HEK293 (cell line): ENCODE measurements at regions not wholly inside any gene's neighbourhood (a gene's known extent, or its start where the extent isn't known, plus 50 kb on each side); places are given as distances from the start of the nearest gene placed in this dataset.

Experiments used
- MYNN ChIP-seq: fragments of 450-650 bp; formaldehyde crosslinking; IDR thresholded peaks from 2 replicates; pipeline ENCODE4 v1.5.1; 2016; ENCODE audit warnings: missing biosample characterization, missing genetic modification characterization, borderline replicate concordance
- PATZ1 ChIP-seq: fragments of 450-650 bp; formaldehyde crosslinking; IDR thresholded peaks from 2 replicates; pipeline ENCODE4 v1.5.1; 2016; ENCODE audit warnings: missing biosample characterization, missing genetic modification characterization
- ZNF501 ChIP-seq: fragments of 450-650 bp; formaldehyde crosslinking; IDR thresholded peaks from 2 replicates; pipeline ENCODE4 v1.5.1; 2016; ENCODE audit warnings: missing biosample characterization, missing genetic modification characterization
- ZNF626 ChIP-seq: fragments of 450-650 bp; sonication (Bioruptor Pico); formaldehyde crosslinking; IDR thresholded peaks from 2 replicates; pipeline ENCODE4 v1.5.1; 2018; ENCODE audit warnings: missing biosample characterization, missing genetic modification characterization, inconsistent platforms
- ZSCAN30 ChIP-seq: fragments of 450-650 bp; IDR thresholded peaks from 2 replicates; pipeline ENCODE4 v1.5.1; 2018; ENCODE audit warnings: missing biosample characterization, mild to moderate bottlenecking, missing genetic modification characterization, moderate library complexity
- ZSCAN5A ChIP-seq: fragments of 450-650 bp; formaldehyde crosslinking; IDR thresholded peaks from 2 replicates; pipeline ENCODE4 v1.5.1; 2016; ENCODE audit warnings: missing biosample characterization, missing genetic modification characterization
- TF ChIP-seq, protein P1 (sequence below): fragments of 450-650 bp; formaldehyde crosslinking; IDR thresholded peaks from 2 replicates; pipeline ENCODE4 v1.5.1; 2016; ENCODE audit warnings: missing biosample characterization, missing genetic modification characterization
- TF ChIP-seq, protein P2 (sequence below): fragments of 450-650 bp; IDR thresholded peaks from 2 replicates; pipeline ENCODE4 v1.5.1; 2018; ENCODE audit warnings: missing biosample characterization, missing genetic modification characterization

GRCh38 chr10:8661886-8662285 is 607.4 kb downstream of the GATA3 start:
- no peak for TF ChIP-seq ZNF626
- TF ChIP-seq PATZ1 (tag by site-specific recombination), result no peak
- TF ChIP-seq, protein P1, sequence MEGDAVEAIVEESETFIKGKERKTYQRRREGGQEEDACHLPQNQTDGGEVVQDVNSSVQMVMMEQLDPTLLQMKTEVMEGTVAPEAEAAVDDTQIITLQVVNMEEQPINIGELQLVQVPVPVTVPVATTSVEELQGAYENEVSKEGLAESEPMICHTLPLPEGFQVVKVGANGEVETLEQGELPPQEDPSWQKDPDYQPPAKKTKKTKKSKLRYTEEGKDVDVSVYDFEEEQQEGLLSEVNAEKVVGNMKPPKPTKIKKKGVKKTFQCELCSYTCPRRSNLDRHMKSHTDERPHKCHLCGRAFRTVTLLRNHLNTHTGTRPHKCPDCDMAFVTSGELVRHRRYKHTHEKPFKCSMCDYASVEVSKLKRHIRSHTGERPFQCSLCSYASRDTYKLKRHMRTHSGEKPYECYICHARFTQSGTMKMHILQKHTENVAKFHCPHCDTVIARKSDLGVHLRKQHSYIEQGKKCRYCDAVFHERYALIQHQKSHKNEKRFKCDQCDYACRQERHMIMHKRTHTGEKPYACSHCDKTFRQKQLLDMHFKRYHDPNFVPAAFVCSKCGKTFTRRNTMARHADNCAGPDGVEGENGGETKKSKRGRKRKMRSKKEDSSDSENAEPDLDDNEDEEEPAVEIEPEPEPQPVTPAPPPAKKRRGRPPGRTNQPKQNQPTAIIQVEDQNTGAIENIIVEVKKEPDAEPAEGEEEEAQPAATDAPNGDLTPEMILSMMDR (tag by site-specific recombination), result no peak
- TF ChIP-seq ZSCAN5A (tag by site-specific recombination), result no peak
- TF ChIP-seq, protein P2, sequence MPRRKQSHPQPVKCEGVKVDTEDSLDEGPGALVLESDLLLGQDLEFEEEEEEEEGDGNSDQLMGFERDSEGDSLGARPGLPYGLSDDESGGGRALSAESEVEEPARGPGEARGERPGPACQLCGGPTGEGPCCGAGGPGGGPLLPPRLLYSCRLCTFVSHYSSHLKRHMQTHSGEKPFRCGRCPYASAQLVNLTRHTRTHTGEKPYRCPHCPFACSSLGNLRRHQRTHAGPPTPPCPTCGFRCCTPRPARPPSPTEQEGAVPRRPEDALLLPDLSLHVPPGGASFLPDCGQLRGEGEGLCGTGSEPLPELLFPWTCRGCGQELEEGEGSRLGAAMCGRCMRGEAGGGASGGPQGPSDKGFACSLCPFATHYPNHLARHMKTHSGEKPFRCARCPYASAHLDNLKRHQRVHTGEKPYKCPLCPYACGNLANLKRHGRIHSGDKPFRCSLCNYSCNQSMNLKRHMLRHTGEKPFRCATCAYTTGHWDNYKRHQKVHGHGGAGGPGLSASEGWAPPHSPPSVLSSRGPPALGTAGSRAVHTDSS (tag by site-specific recombination), result no peak
- TF ChIP-seq ZNF501 (tag by site-specific recombination), result no peak
- TF ChIP-seq ZSCAN30 (tag by site-specific recombination), result no peak
- TF ChIP-seq MYNN (tag by site-specific recombination), result no peak
